Stimulated activated CD8-positive, alpha-beta memory T cell treated with anti-CD3 and anti-CD28 coated beads, Interleukin-7, amount 100 ng/mL, for 48 hours (primary cell): ENCODE measurements at regions not wholly inside any gene's neighbourhood (a gene's known extent, or its start where the extent isn't known, plus 50 kb on each side); places are given as distances from the start of the nearest gene placed in this dataset.
"Not testable (repeated sequence)": the region's sequence is repeated elsewhere in the genome, so short reads cannot be mapped to it uniquely, and the experiment has no call there.

Source experiments
- DNase-seq, 2 donors: peaks; one replicate each; pipeline ENCODE4 v3.0.0-alpha.2; 2020; ENCODE audit warnings: low read depth in 1 of 2; ENCODE audit errors: extremely low read depth in 1 of 2

- DNase-seq = no peak
Observed at GRCh38 chr7:34207810-34208209, 302.5 kb downstream of the BMPER start.

GRCh38 chr7:34208878-34209621 lies 303.7 kb downstream of the BMPER start:
- DNase-seq = no peak

- DNase-seq = no peak
Observed at GRCh38 chr7:34211018-34211417, 305.7 kb downstream of the BMPER start.

GRCh38 chr7:34217972-34218371 lies 312.6 kb downstream of the BMPER start:
- DNase-seq = no peak

GRCh38 chr7:34219153-34219718 lies 313.9 kb downstream of the BMPER start:
- no peak for DNase-seq

GRCh38 chr7:34220506-34221185 lies 315.3 kb downstream of the BMPER start:
- no peak for DNase-seq

- DNase-seq = no peak
Observed at GRCh38 chr7:34222316-34222715, 317.0 kb downstream of the BMPER start.

- no peak for DNase-seq
Observed at GRCh38 chr7:34222722-34223121, 317.4 kb downstream of the BMPER start.

- DNase-seq = no peak
Observed at GRCh38 chr7:34224281-34224680, 318.9 kb downstream of the BMPER start.

- DNase-seq = no peak
Observed at GRCh38 chr7:34225193-34225592, 319.9 kb downstream of the BMPER start.

GRCh38 chr7:34227525-34227924 lies 322.2 kb downstream of the BMPER start:
- DNase-seq = no peak

GRCh38 chr7:34235101-34235500 lies 329.8 kb downstream of the BMPER start:
- DNase-seq = not testable (repeated sequence)

- DNase-seq = no peak
Observed at GRCh38 chr7:34236057-34236456, 330.7 kb downstream of the BMPER start.

- DNase-seq = no peak
Observed at GRCh38 chr7:34236839-34237492, 331.6 kb downstream of the BMPER start.

GRCh38 chr7:34237493-34237849 lies 332.1 kb downstream of the BMPER start:
- no peak for DNase-seq

GRCh38 chr7:34240417-34240816 lies 335.1 kb downstream of the BMPER start:
- DNase-seq = no peak

GRCh38 chr7:34242391-34242790 lies 337.1 kb downstream of the BMPER start:
- DNase-seq = no peak

- no peak for DNase-seq
Observed at GRCh38 chr7:34245246-34245645, 339.9 kb downstream of the BMPER start.

- DNase-seq = no peak
Observed at GRCh38 chr7:34247468-34247867, 342.1 kb downstream of the BMPER start.

- DNase-seq = no peak
Observed at GRCh38 chr7:34249192-34249591, 343.9 kb downstream of the BMPER start.

GRCh38 chr7:34260279-34260678 lies 354.9 kb downstream of the BMPER start:
- DNase-seq = no peak

GRCh38 chr7:34263168-34263567 lies 357.8 kb downstream of the BMPER start:
- no peak for DNase-seq
